Ishikawa (cell line): ENCODE measurements at regions not wholly inside any gene's neighbourhood (a gene's known extent, or its start where the extent isn't known, plus 50 kb on each side); places are given as distances from the start of the nearest gene placed in this dataset.

Source experiments
- CEBPB ChIP-seq: IDR thresholded peaks from 2 replicates; pipeline ENCODE4 v1.6.1; 2012
- CREB1 ChIP-seq: IDR thresholded peaks from 2 replicates; pipeline ENCODE4 v1.6.1; 2012; ENCODE audit warnings: low read depth
- EGR1 ChIP-seq: IDR thresholded peaks from 2 replicates; pipeline ENCODE4 v1.6.1; 2012
- EP300 ChIP-seq: IDR thresholded peaks from 2 replicates; pipeline ENCODE4 v1.6.1; 2012; ENCODE audit warnings: borderline replicate concordance
- FOXM1 ChIP-seq: IDR thresholded peaks from 2 replicates; pipeline ENCODE4 v1.6.1; 2012; ENCODE audit warnings: low read depth, borderline replicate concordance
- NFIC ChIP-seq: IDR thresholded peaks from 2 replicates; pipeline ENCODE4 v1.6.1; 2012
- RAD21 ChIP-seq: IDR thresholded peaks from 2 replicates; pipeline ENCODE4 v1.6.1; 2012; ENCODE audit warnings: low read depth
- TAF1 ChIP-seq: IDR thresholded peaks from 2 replicates; pipeline ENCODE4 v1.6.1; 2012; ENCODE audit warnings: low read depth, mild to moderate bottlenecking
- TCF12 ChIP-seq: IDR thresholded peaks from 2 replicates; pipeline ENCODE4 v1.6.1; 2012; ENCODE audit warnings: low read depth
- TEAD4 ChIP-seq: IDR thresholded peaks from 2 replicates; pipeline ENCODE4 v1.6.1; 2012
- YY1 ChIP-seq: IDR thresholded peaks from 2 replicates; pipeline ENCODE4 v1.6.1; 2012; ENCODE audit warnings: low read depth
- ZBTB7A ChIP-seq: IDR thresholded peaks from 2 replicates; pipeline ENCODE4 v1.6.1; 2012; ENCODE audit warnings: low read depth
- TF ChIP-seq, protein P1 (sequence below): IDR thresholded peaks from 2 replicates; pipeline ENCODE4 v1.6.1; 2012
- TF ChIP-seq, protein P2 (sequence below): IDR thresholded peaks from 2 replicates; pipeline ENCODE4 v1.6.1; 2012; ENCODE audit warnings: low read depth, mild to moderate bottlenecking
- TF ChIP-seq, protein P3 (sequence below): IDR thresholded peaks from 2 replicates; pipeline ENCODE4 v1.6.1; 2012

DNA sequence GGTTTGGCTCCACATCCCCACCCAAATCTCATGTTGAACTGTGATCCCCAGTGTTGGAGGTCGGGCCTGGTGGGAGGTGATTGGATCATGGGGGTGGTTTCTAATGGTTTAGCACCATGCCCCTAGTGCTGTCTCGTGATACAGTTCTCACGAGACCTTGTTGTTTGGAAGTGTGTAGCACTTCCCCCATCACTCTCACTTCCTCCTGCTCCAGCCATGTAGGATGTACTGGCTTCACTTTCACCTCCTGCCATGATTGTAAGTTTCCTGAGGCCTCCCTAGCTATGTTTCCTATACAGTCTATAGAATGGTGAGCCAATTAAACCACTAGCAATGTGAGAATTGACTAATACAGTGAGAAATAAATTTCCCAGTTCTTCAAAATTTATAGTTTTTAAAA, 325.9 kb downstream of the FSIP2 start:
- no peak for TF ChIP-seq TCF12
- TF ChIP-seq, protein P1, sequence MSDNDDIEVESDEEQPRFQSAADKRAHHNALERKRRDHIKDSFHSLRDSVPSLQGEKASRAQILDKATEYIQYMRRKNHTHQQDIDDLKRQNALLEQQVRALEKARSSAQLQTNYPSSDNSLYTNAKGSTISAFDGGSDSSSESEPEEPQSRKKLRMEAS, result no peak
- TF ChIP-seq CEBPB, result no peak
- TF ChIP-seq TEAD4, result no peak
- TF ChIP-seq TAF1, result no peak
- no peak for TF ChIP-seq RAD21
- no peak for TF ChIP-seq NFIC
- TF ChIP-seq FOXM1, result no peak
- no peak for TF ChIP-seq CREB1
- TF ChIP-seq, protein P2, sequence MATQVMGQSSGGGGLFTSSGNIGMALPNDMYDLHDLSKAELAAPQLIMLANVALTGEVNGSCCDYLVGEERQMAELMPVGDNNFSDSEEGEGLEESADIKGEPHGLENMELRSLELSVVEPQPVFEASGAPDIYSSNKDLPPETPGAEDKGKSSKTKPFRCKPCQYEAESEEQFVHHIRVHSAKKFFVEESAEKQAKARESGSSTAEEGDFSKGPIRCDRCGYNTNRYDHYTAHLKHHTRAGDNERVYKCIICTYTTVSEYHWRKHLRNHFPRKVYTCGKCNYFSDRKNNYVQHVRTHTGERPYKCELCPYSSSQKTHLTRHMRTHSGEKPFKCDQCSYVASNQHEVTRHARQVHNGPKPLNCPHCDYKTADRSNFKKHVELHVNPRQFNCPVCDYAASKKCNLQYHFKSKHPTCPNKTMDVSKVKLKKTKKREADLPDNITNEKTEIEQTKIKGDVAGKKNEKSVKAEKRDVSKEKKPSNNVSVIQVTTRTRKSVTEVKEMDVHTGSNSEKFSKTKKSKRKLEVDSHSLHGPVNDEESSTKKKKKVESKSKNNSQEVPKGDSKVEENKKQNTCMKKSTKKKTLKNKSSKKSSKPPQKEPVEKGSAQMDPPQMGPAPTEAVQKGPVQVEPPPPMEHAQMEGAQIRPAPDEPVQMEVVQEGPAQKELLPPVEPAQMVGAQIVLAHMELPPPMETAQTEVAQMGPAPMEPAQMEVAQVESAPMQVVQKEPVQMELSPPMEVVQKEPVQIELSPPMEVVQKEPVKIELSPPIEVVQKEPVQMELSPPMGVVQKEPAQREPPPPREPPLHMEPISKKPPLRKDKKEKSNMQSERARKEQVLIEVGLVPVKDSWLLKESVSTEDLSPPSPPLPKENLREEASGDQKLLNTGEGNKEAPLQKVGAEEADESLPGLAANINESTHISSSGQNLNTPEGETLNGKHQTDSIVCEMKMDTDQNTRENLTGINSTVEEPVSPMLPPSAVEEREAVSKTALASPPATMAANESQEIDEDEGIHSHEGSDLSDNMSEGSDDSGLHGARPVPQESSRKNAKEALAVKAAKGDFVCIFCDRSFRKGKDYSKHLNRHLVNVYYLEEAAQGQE, result no peak

DNA sequence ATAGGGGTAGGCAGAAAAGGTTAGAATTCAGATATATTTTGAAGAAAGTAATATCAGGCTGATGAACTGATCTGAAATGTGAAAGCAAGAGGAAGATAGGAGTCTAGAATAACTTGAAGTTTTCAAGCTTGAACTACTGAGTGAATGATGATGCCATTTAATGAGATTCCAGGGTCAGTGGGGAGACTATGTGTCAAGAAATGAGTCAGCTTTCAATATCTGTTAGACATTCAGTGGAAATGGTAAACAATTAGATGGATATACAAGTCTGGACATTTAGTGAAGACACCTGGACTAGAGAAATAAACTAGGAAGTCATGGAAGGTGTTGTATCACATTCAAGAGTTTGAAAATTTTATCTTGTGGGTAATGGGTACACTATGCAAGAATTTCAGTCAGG, 326.9 kb downstream of the FSIP2 start:
- TF ChIP-seq, protein P2, result no peak
- TF ChIP-seq CREB1 (no peak), TEAD4 (no peak), FOXM1 (no peak), EP300 (no peak), YY1 (no peak), EGR1 (no peak), TAF1 (no peak), ZBTB7A (no peak)
- TF ChIP-seq, protein P3, sequence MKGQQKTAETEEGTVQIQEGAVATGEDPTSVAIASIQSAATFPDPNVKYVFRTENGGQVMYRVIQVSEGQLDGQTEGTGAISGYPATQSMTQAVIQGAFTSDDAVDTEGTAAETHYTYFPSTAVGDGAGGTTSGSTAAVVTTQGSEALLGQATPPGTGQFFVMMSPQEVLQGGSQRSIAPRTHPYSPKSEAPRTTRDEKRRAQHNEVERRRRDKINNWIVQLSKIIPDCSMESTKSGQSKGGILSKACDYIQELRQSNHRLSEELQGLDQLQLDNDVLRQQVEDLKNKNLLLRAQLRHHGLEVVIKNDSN, result no peak

DNA sequence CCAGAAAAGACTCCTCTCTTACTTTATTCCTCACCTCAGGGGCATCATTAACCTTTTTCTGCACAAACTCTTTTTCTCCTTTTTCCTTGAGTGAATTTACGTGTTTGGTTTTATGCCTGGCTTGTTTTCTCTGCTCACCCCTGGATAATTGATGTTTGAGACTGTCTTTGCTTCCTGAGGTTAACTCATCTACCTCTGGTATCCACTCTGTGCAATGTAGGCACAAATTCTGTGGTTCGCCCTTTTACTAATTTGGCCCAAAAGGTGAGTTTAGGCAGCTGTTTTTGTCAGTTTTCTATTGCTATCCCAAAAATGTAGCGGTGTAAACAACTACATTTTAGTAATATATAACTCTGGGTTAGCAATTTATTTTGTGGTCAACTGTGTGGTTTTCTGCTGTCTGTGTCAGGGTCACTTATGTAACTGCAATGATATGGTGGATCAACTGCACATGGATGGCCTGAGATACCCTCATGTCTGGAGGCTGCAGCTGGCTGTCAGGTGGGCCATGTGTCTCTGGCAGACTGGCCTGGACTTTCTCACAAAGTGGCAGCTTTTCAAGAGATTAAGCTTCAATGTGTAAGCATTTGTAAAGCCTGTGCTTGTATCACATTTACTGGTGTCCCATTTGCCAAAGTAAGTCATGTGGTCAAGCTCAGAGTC, 329.7 kb downstream of the FSIP2 start:
- TF ChIP-seq ZBTB7A (no peak), TCF12 (no peak), NFIC (no peak), FOXM1 (no peak), EP300 (no peak), CREB1 (no peak), TEAD4 (no peak), TAF1 (no peak)
- TF ChIP-seq, protein P1, result no peak

DNA sequence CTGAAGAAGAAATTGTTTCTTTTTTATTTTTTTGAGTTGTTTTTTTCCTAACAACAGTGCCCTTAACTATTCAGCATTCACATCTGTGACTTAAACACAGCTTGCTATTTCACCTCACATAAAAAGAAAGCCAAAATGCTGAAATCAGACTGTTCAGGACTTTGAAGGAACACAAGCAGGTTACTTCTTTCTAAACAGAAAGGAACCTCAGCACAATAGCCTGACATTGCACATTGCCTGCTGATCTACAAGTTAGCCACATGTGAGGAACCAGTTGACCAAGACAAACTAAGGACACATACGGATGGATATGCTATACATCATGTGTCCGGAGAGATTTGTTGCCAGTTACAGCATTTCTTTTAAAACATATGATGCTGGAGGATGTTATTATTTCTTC, 331.1 kb downstream of the FSIP2 start:
- TF ChIP-seq TAF1 (no peak), CREB1 (no peak), FOXM1 (no peak)
- TF ChIP-seq, protein P2, result no peak

DNA sequence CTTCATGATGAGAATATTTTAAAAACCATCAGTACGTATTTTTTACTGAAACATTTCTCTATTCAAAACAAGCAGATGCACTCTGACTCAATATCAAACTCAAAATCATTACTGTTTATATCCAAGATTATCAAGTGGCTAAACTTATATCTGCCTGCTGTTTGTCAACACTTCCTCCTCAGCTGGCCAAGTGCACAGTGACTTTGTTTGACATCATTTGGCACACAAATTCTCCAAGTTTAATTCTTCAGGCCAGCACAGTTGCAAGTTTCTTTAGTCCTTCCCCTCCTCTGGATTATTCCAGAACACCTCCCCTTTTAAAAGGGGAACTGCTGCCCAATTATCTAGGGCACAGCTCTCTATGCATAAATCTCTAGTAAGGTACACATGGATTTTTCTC, 346.6 kb downstream of the FSIP2 start:
- TF ChIP-seq, protein P3, result no peak
- TF ChIP-seq ZBTB7A, result no peak
- no peak for TF ChIP-seq CREB1
- TF ChIP-seq EGR1, result no peak
- TF ChIP-seq, protein P1, result no peak
- no peak for TF ChIP-seq EP300
- TF ChIP-seq TEAD4, result no peak
- no peak for TF ChIP-seq NFIC
- no peak for TF ChIP-seq RAD21
- no peak for TF ChIP-seq TCF12
- TF ChIP-seq, protein P2, result no peak
- no peak for TF ChIP-seq YY1
- TF ChIP-seq FOXM1, result no peak
- TF ChIP-seq CEBPB, result no peak
- TF ChIP-seq TAF1, result no peak
